Panc1 (cell line): ENCODE measurements at regions not wholly inside any gene's neighbourhood (a gene's known extent, or its start where the extent isn't known, plus 50 kb on each side); places are given as distances from the start of the nearest gene placed in this dataset.

ENCODE experiments used
- CTCF ChIP-seq: fragments of 450-650 bp; IDR thresholded peaks from 2 replicates; pipeline ENCODE4 v1.5.1; 2017; ENCODE audit warnings: mild to moderate bottlenecking
- SIN3A ChIP-seq: IDR thresholded peaks from 2 replicates; pipeline ENCODE4 v1.6.1; 2012; ENCODE audit warnings: low read depth, mild to moderate bottlenecking, low read length, moderate library complexity, borderline replicate concordance; ENCODE audit not compliant: insufficient read depth

GRCh38 chr16:5537347-5537746 lies 439.8 kb upstream of the EEF2KMT start:
- TF ChIP-seq CTCF (no peak), SIN3A (no peak)
